ENCODE measurements at regions not wholly inside any gene's neighbourhood (a gene's known extent, or its start where the extent isn't known, plus 50 kb on each side); places are given as distances from the start of the nearest gene placed in this dataset.

DNA sequence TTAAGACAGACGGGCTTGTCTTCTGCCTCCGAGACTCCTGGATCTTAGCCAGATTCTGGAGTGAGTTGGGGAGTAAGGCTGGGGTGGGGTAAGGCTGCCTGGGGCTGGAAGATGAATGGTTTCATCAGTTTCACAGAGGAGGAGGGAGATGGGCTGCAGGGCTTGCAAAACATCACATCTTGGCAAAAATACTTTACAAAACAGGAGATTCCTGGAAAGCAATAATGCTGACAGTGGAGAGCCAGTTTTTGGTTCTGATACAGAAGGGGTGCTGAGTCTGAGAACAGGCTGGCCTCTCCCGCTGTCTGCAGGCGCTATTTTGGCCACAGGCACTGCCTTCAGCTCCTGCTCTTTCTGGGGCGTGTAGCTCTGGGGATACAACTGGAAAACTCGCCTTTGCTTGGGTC is 83.4 kb upstream of the KCNE2 start (continued):
- TF ChIP-seq, protein P1, sequence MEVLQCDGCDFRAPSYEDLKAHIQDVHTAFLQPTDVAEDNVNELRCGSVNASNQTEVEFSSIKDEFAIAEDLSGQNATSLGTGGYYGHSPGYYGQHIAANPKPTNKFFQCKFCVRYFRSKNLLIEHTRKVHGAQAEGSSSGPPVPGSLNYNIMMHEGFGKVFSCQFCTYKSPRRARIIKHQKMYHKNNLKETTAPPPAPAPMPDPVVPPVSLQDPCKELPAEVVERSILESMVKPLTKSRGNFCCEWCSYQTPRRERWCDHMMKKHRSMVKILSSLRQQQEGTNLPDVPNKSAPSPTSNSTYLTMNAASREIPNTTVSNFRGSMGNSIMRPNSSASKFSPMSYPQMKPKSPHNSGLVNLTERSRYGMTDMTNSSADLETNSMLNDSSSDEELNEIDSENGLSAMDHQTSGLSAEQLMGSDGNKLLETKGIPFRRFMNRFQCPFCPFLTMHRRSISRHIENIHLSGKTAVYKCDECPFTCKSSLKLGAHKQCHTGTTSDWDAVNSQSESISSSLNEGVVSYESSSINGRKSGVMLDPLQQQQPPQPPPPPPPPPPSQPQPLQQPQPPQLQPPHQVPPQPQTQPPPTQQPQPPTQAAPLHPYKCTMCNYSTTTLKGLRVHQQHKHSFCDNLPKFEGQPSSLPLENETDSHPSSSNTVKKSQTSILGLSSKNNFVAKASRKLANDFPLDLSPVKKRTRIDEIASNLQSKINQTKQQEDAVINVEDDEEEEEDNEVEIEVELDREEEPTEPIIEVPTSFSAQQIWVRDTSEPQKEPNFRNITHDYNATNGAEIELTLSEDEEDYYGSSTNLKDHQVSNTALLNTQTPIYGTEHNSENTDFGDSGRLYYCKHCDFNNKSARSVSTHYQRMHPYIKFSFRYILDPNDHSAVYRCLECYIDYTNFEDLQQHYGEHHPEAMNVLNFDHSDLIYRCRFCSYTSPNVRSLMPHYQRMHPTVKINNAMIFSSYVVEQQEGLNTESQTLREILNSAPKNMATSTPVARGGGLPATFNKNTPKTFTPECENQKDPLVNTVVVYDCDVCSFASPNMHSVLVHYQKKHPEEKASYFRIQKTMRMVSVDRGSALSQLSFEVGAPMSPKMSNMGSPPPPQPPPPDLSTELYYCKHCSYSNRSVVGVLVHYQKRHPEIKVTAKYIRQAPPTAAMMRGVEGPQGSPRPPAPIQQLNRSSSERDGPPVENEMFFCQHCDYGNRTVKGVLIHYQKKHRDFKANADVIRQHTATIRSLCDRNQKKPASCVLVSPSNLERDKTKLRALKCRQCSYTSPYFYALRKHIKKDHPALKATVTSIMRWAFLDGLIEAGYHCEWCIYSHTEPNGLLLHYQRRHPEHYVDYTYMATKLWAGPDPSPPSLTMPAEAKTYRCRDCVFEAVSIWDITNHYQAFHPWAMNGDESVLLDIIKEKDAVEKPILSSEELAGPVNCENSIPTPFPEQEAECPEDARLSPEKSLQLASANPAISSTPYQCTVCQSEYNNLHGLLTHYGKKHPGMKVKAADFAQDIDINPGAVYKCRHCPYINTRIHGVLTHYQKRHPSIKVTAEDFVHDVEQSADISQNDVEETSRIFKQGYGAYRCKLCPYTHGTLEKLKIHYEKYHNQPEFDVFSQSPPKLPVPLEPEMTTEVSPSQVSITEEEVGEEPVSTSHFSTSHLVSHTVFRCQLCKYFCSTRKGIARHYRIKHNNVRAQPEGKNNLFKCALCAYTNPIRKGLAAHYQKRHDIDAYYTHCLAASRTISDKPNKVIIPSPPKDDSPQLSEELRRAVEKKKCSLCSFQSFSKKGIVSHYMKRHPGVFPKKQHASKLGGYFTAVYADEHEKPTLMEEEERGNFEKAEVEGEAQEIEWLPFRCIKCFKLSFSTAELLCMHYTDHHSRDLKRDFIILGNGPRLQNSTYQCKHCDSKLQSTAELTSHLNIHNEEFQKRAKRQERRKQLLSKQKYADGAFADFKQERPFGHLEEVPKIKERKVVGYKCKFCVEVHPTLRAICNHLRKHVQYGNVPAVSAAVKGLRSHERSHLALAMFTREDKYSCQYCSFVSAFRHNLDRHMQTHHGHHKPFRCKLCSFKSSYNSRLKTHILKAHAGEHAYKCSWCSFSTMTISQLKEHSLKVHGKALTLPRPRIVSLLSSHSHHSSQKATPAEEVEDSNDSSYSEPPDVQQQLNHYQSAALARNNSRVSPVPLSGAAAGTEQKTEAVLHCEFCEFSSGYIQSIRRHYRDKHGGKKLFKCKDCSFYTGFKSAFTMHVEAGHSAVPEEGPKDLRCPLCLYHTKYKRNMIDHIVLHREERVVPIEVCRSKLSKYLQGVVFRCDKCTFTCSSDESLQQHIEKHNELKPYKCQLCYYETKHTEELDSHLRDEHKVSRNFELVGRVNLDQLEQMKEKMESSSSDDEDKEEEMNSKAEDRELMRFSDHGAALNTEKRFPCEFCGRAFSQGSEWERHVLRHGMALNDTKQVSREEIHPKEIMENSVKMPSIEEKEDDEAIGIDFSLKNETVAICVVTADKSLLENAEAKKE (CRISPR knock-in tag; IDR thresholded peaks at IDR 0.05), result no peak
- TF ChIP-seq ZNF331 (CRISPR knock-in tag; IDR thresholded peaks at IDR 0.05; ENCODE audit: low read depth), result no peak

DNA sequence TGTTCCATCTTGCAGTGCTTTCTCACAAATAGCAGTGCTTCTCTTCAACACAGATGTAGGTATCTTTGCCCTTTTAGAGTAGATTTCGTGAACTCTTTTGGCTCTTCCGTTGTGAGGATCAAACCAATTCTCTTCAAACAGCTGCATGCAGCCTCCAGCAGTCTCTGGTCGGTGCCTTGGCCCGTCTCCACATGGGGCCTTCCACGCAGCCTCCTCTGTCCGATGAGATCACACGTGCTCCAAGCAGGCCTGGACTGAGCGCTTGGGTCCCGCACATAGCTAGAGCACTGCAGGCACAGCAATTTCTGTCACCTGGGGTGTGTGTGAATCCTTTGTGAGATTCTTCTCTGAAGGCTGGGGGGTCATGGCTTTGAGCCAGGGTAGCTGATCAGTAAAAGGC is 82.8 kb upstream of the KCNE2 start:
- H3K4me1 Mint-ChIP-seq, result no peaks in the 10 kb centered on the region
- ATAC-seq, result no peak

More for the DNA sequence above, 82.8 kb upstream of the KCNE2 start:
- Mint-ChIP-seq H3K27me3 (ENCODE audit: insufficient read depth, low read depth, poor library complexity) (peaks cover 6% of the 10 kb centered on the region), H3K27ac (no peak overlapping the region), H3K36me3 (ENCODE audit: low read depth) (no peaks in the 10 kb centered on the region), H3K4me3 (no peak overlapping the region), H3K9me3 (0 out of 3 replicates have a peak, but pooled peaks cover under 1% of the 10 kb centered on the region)
- H4K20me1 ChIP-seq (replicated peaks; ENCODE audit: insufficient read depth), result no peaks in the 10 kb centered on the region
- H3K36me3 ChIP-seq (ENCODE audit: insufficient read depth), result no peaks in the 10 kb centered on the region
- H3K79me2 ChIP-seq (replicated peaks; ENCODE audit: insufficient read depth), result no peaks in the 10 kb centered on the region
- no peak overlapping the region for H2AFZ ChIP-seq
- H3K27me3 ChIP-seq (ENCODE audit: insufficient read depth), result no peaks in the 10 kb centered on the region
- no peaks in the 10 kb centered on the region for H3K4me1 ChIP-seq (ENCODE audit: insufficient read depth)
- H3K4me3 ChIP-seq, result no peak overlapping the region
- H3K4me2 ChIP-seq, result no peak overlapping the region
- no peak for DNase-seq (ENCODE audit: low spot score)
- TF ChIP-seq POLR2AphosphoS5 (IDR thresholded peaks at IDR 0.05; ENCODE audit: low read depth) (no peak), STAT1 (IDR thresholded peaks at IDR 0.05; ENCODE audit: unreplicated experiment) (no peak), ZNF114 (CRISPR knock-in tag; IDR thresholded peaks at IDR 0.05) (no peak), NANOG (IDR thresholded peaks at IDR 0.05; ENCODE audit: borderline replicate concordance) (no peak)
- TF ChIP-seq, protein P2, sequence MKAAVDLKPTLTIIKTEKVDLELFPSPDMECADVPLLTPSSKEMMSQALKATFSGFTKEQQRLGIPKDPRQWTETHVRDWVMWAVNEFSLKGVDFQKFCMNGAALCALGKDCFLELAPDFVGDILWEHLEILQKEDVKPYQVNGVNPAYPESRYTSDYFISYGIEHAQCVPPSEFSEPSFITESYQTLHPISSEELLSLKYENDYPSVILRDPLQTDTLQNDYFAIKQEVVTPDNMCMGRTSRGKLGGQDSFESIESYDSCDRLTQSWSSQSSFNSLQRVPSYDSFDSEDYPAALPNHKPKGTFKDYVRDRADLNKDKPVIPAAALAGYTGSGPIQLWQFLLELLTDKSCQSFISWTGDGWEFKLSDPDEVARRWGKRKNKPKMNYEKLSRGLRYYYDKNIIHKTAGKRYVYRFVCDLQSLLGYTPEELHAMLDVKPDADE (IDR thresholded peaks at IDR 0.05), result no peak
- TF ChIP-seq, protein P3, sequence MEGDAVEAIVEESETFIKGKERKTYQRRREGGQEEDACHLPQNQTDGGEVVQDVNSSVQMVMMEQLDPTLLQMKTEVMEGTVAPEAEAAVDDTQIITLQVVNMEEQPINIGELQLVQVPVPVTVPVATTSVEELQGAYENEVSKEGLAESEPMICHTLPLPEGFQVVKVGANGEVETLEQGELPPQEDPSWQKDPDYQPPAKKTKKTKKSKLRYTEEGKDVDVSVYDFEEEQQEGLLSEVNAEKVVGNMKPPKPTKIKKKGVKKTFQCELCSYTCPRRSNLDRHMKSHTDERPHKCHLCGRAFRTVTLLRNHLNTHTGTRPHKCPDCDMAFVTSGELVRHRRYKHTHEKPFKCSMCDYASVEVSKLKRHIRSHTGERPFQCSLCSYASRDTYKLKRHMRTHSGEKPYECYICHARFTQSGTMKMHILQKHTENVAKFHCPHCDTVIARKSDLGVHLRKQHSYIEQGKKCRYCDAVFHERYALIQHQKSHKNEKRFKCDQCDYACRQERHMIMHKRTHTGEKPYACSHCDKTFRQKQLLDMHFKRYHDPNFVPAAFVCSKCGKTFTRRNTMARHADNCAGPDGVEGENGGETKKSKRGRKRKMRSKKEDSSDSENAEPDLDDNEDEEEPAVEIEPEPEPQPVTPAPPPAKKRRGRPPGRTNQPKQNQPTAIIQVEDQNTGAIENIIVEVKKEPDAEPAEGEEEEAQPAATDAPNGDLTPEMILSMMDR (conservative IDR thresholded peaks at IDR 0.05; ENCODE audit: low read depth in 2 of 2), result no peak
- H3K27ac ChIP-seq (ENCODE audit: low read depth), result no peak overlapping the region
- peaks cover 17% of the 10 kb centered on the region for H3K9me2 ChIP-seq (ENCODE audit: insufficient read depth)
- no peaks in the 10 kb centered on the region for H3F3A ChIP-seq (replicated peaks; ENCODE audit: low read depth)

Data from GM23338 (cell line).